WTC11 (cell line): ENCODE measurements at regions not wholly inside any gene's neighbourhood (a gene's known extent, or its start where the extent isn't known, plus 50 kb on each side); places are given as distances from the start of the nearest gene placed in this dataset.

Experiments used
- ATAC-seq: fragments of 200-7000 bp; cut with Tn5 transposase; 2 replicates; pipeline ENCODE4 v1.10.0; 2021; ENCODE audit warnings: mild to moderate bottlenecking, moderate library complexity
- CTCF ChIA-PET: fragments of 300-600 bp; sonication (Branson Sonifier 250); formaldehyde crosslinking; loops from one replicate; lab custom pipeline; 2021; ENCODE audit warnings: antibody characterized with exemption; lab: Charles Lee
- POLR2A ChIA-PET: fragments of 350-600 bp; sonication (Branson Sonifier 250); formaldehyde crosslinking; loops from one replicate; lab custom pipeline; 2021; ENCODE audit warnings: antibody characterized with exemption; lab: Charles Lee
- DNase-seq: peaks from one replicate; pipeline ENCODE4 v3.0.0; 2021; ENCODE audit warnings: low spot score
- H3K27ac Mint-ChIP-seq: 2 replicates; pipeline ENCODE4 v1.8.0; 2021; ENCODE audit warnings: mixed read lengths
- H3K27me3 Mint-ChIP-seq: 2 replicates; pipeline ENCODE4 v1.8.0; 2021; ENCODE audit warnings: low read depth, mild to moderate bottlenecking, moderate library complexity, mixed read lengths
- H3K36me3 Mint-ChIP-seq: 2 replicates; pipeline ENCODE4 v1.8.0; 2021; ENCODE audit warnings: mixed read lengths
- H3K4me1 Mint-ChIP-seq: 2 replicates; pipeline ENCODE4 v1.8.0; 2022; ENCODE audit warnings: mixed read lengths
- H3K4me3 Mint-ChIP-seq: 2 replicates; pipeline ENCODE4 v1.8.0; 2021; ENCODE audit warnings: mild to moderate bottlenecking, moderate library complexity, mixed read lengths
- H3K9me3 Mint-ChIP-seq: 2 replicates; pipeline ENCODE4 v1.8.0; 2021; ENCODE audit warnings: mixed read lengths
- CREM ChIP-seq: sonication (generic); formaldehyde crosslinking; IDR thresholded peaks from 2 replicates; pipeline ENCODE4 v1.8.1; 2022; ENCODE audit warnings: mild to moderate bottlenecking, missing genetic modification reagents, moderate library complexity
- ETV6 ChIP-seq: sonication (generic); formaldehyde crosslinking; IDR thresholded peaks from 2 replicates; pipeline ENCODE4 v1.8.1; 2022; ENCODE audit warnings: mild to moderate bottlenecking, missing genetic modification reagents
- GRHL2 ChIP-seq: fragments of 250-450 bp; sonication (Bioruptor Pico); IDR thresholded peaks from 2 replicates; pipeline ENCODE4 v1.8.0; 2022; ENCODE audit warnings: mild to moderate bottlenecking, moderate library complexity; ENCODE audit not compliant: insufficient replicate concordance, severe bottlenecking
- GTF2I ChIP-seq: fragments of 250-450 bp; sonication (Bioruptor Pico); conservative IDR thresholded peaks from 2 replicates; pipeline ENCODE4 v1.4.0; 2021; ENCODE audit warnings: mild to moderate bottlenecking
- HMGXB4 ChIP-seq: sonication (generic); formaldehyde crosslinking; IDR thresholded peaks from 2 replicates; pipeline ENCODE4 v1.8.1; 2023; ENCODE audit warnings: mild to moderate bottlenecking, moderate library complexity, missing genetic modification reagents
- MXD4 ChIP-seq: fragments of 250-450 bp; sonication (Bioruptor Pico); IDR thresholded peaks from 2 replicates; pipeline ENCODE4 v1.8.0; 2021; ENCODE audit warnings: mild to moderate bottlenecking, moderate library complexity, borderline replicate concordance
- NR2C2 ChIP-seq: sonication (generic); formaldehyde crosslinking; IDR thresholded peaks from 2 replicates; pipeline ENCODE4 v1.8.0; 2022; ENCODE audit warnings: mild to moderate bottlenecking, missing genetic modification reagents
- NR3C1 ChIP-seq: sonication (generic); formaldehyde crosslinking; conservative IDR thresholded peaks from 2 replicates; pipeline ENCODE4 v1.8.1; 2023; ENCODE audit warnings: low read depth, mild to moderate bottlenecking, missing genetic modification reagents
- PRRX2 ChIP-seq: fragments of 250-450 bp; sonication (Bioruptor Pico); IDR thresholded peaks from 2 replicates; pipeline ENCODE4 v1.8.0; 2021; ENCODE audit warnings: mild to moderate bottlenecking
- RELA ChIP-seq: sonication (generic); formaldehyde crosslinking; IDR thresholded peaks from 2 replicates; pipeline ENCODE4 v1.8.1; 2022; ENCODE audit warnings: missing genetic modification reagents, mild to moderate bottlenecking, borderline replicate concordance
- STAT6 ChIP-seq: sonication (generic); formaldehyde crosslinking; conservative IDR thresholded peaks from 2 replicates; pipeline ENCODE4 v1.8.1; 2023; ENCODE audit warnings: mild to moderate bottlenecking, low read depth, missing genetic modification reagents, moderate library complexity
- TCF7 ChIP-seq: sonication (generic); formaldehyde crosslinking; IDR thresholded peaks from 2 replicates; pipeline ENCODE4 v1.8.0; 2022; ENCODE audit warnings: mild to moderate bottlenecking, low read depth, missing genetic modification reagents, moderate library complexity
- USF1 ChIP-seq: sonication (generic); formaldehyde crosslinking; IDR thresholded peaks from 2 replicates; pipeline ENCODE4 v1.8.0; 2022; ENCODE audit warnings: mild to moderate bottlenecking, missing genetic modification reagents
- ZBTB21 ChIP-seq: sonication (generic); formaldehyde crosslinking; IDR thresholded peaks from 2 replicates; pipeline ENCODE4 v1.8.1; 2023; ENCODE audit warnings: mild to moderate bottlenecking, missing genetic modification reagents, borderline replicate concordance
- ZNF219 ChIP-seq: sonication (generic); formaldehyde crosslinking; IDR thresholded peaks from 2 replicates; pipeline ENCODE4 v1.8.0; 2023; ENCODE audit warnings: missing genetic modification reagents, mild to moderate bottlenecking, borderline replicate concordance
- ZNF232 ChIP-seq: sonication (generic); formaldehyde crosslinking; IDR thresholded peaks from 2 replicates; pipeline ENCODE4 v1.8.0; 2022; ENCODE audit warnings: mild to moderate bottlenecking, missing genetic modification reagents
- ZNF263 ChIP-seq: sonication (generic); formaldehyde crosslinking; IDR thresholded peaks from 2 replicates; pipeline ENCODE4 v1.8.1; 2022; ENCODE audit warnings: low read depth, mild to moderate bottlenecking, moderate library complexity, missing genetic modification reagents
- ZNF512 ChIP-seq: sonication (generic); formaldehyde crosslinking; IDR thresholded peaks from 2 replicates; pipeline ENCODE4 v1.8.1; 2022; ENCODE audit warnings: missing genetic modification reagents, borderline replicate concordance
- ZNF532 ChIP-seq: fragments of 250-450 bp; sonication (Bioruptor Pico); IDR thresholded peaks from 2 replicates; pipeline ENCODE4 v1.9.0; 2021; ENCODE audit warnings: mild to moderate bottlenecking, borderline replicate concordance
- TF ChIP-seq, protein P1 (sequence below): fragments of 250-450 bp; sonication (Bioruptor Pico); IDR thresholded peaks from 2 replicates; pipeline ENCODE4 v1.8.0; 2021; ENCODE audit warnings: mild to moderate bottlenecking
- TF ChIP-seq, protein P2 (sequence below): sonication (generic); formaldehyde crosslinking; IDR thresholded peaks from 2 replicates; pipeline ENCODE4 v1.8.1; 2022; ENCODE audit warnings: mild to moderate bottlenecking, moderate library complexity, missing genetic modification reagents
- TF ChIP-seq, protein P3 (sequence below): sonication (generic); formaldehyde crosslinking; IDR thresholded peaks from 2 replicates; pipeline ENCODE4 v1.8.0; 2023; ENCODE audit warnings: missing genetic modification reagents

DNA sequence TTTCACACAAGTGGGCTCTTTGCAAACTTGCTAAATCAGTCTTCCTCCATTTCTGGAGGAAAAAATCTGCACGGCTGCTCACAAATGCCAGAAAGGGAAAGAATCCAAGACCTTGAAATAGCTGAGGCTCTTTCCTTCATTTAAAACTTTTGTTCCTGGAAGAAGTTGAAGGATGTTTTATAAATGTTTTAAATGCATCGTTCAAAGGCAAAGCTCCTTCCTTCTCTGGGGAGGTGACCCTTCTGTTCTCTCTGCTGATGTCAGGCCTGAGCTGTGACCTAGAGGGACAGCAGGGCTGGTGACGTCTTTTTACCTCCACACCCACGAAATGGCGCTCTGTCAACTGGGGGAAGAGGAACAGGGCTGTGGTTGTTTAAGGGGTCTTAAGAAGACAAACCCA is 376.4 kb upstream of the ZNF507 start:
- Mint-ChIP-seq H3K27ac (no peak overlapping the region), H3K9me3 (peaks cover 6% of the 10 kb centered on the region), H3K4me1 (0 out of 2 replicates have a peak, but pooled peaks cover 2% of the 10 kb centered on the region), H3K4me3 (no peak overlapping the region), H3K36me3 (no peaks in the 10 kb centered on the region), H3K27me3 (no peaks in the 10 kb centered on the region)
- CTCF ChIA-PET = no interaction called here
- TF ChIP-seq ZNF232 (CRISPR knock-in tag) = no peak
- no peak for TF ChIP-seq PRRX2 (CRISPR knock-in tag)
- no peak for TF ChIP-seq MXD4 (CRISPR knock-in tag)
- TF ChIP-seq NR2C2 (CRISPR knock-in tag) = no peak
- TF ChIP-seq GRHL2 = no peak
- TF ChIP-seq, protein P1, sequence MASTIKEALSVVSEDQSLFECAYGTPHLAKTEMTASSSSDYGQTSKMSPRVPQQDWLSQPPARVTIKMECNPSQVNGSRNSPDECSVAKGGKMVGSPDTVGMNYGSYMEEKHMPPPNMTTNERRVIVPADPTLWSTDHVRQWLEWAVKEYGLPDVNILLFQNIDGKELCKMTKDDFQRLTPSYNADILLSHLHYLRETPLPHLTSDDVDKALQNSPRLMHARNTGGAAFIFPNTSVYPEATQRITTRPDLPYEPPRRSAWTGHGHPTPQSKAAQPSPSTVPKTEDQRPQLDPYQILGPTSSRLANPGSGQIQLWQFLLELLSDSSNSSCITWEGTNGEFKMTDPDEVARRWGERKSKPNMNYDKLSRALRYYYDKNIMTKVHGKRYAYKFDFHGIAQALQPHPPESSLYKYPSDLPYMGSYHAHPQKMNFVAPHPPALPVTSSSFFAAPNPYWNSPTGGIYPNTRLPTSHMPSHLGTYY (CRISPR knock-in tag) = no peak
- TF ChIP-seq STAT6 (CRISPR knock-in tag) = no peak
- TF ChIP-seq ZNF512 (CRISPR knock-in tag) = no peak
- no peak for TF ChIP-seq ZNF263
- no peak for TF ChIP-seq ETV6 (CRISPR knock-in tag)
- TF ChIP-seq ZNF532 = no peak
- TF ChIP-seq GTF2I = no peak
- POLR2A ChIA-PET = no interaction called here
- ATAC-seq (no peak), DNase-seq (no peak)

DNA sequence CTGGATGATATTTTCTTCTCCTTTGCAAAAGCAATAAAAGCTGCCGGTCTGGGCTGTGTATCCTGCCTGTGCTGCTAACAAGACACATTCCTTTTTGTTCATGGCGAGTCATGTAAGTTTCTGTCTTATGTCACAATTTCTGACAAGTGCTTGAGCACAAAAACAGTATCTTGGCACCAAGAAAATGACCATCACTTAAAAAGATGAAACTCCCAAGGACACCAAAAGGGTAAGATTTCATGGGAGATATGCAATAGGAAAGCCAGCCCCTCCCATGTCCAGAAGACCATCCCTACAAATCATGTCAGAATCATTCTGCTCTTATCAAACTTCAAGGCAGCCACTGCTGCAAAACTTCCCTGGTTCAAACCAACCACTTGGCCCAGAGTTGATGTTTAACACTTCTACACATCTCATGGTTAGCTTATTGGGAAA is 375.4 kb upstream of the ZNF507 start:
- Mint-ChIP-seq H3K9me3 (no peaks in the 10 kb centered on the region), H3K36me3 (no peaks in the 10 kb centered on the region), H3K4me3 (no peak overlapping the region), H3K27ac (no peak overlapping the region), H3K27me3 (no peaks in the 10 kb centered on the region), H3K4me1 (0 out of 2 replicates have a peak, but pooled peaks cover 2% of the 10 kb centered on the region)
- DNase-seq (no peak), ATAC-seq (no peak)
- ChIA-PET POLR2A (no interaction called here), CTCF (no interaction called here)
- TF ChIP-seq CREM (CRISPR knock-in tag) (no peak), HMGXB4 (CRISPR knock-in tag) (no peak), RELA (CRISPR knock-in tag) (no peak), ZNF219 (no peak), TCF7 (no peak), ZBTB21 (CRISPR knock-in tag) (no peak), USF1 (CRISPR knock-in tag) (no peak), NR3C1 (CRISPR knock-in tag) (no peak)
- TF ChIP-seq, protein P2, sequence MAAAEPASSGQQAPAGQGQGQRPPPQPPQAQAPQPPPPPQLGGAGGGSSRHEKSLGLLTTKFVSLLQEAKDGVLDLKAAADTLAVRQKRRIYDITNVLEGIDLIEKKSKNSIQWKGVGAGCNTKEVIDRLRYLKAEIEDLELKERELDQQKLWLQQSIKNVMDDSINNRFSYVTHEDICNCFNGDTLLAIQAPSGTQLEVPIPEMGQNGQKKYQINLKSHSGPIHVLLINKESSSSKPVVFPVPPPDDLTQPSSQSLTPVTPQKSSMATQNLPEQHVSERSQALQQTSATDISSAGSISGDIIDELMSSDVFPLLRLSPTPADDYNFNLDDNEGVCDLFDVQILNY (CRISPR knock-in tag) = no peak
- TF ChIP-seq, protein P3, sequence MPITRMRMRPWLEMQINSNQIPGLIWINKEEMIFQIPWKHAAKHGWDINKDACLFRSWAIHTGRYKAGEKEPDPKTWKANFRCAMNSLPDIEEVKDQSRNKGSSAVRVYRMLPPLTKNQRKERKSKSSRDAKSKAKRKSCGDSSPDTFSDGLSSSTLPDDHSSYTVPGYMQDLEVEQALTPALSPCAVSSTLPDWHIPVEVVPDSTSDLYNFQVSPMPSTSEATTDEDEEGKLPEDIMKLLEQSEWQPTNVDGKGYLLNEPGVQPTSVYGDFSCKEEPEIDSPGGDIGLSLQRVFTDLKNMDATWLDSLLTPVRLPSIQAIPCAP (CRISPR knock-in tag) = no peak
